Gastroesophageal sphincter (tissue), 4 donors: ENCODE measurements at regions not wholly inside any gene's neighbourhood (a gene's known extent, or its start where the extent isn't known, plus 50 kb on each side); places are given as distances from the start of the nearest gene placed in this dataset.

Source experiments
- ATAC-seq: fragments of 150-250 bp; one replicate; pipeline ENCODE4 v1.9.1; 2016; ENCODE audit warnings: mild to moderate bottlenecking, moderate library complexity
- H3K27ac ChIP-seq, 4 donors: fragments of 200-600 bp; sonication (generic) in 3 of 4; 1 replicate in 3 of 4; 2 replicates in 1 of 4; pipeline ENCODE4 v1.5.1; 2016 to 2019
- H3K27me3 ChIP-seq: fragments of 200-600 bp; sonication (generic); one replicate; pipeline ENCODE4 v1.5.1; 2019
- H3K36me3 ChIP-seq, 2 donors: fragments of 200-600 bp; sonication (generic); one replicate each; pipeline ENCODE4 v1.5.1; 2019; ENCODE audit warnings: control low read depth in 1 of 2
- H3K4me1 ChIP-seq, 3 donors: fragments of 200-600 bp; sonication (generic); 1 replicate in 2 of 3; 2 replicates in 1 of 3; pipeline ENCODE4 v1.5.1; 2016 to 2019; ENCODE audit warnings: control low read depth in 2 of 3
- H3K4me3 ChIP-seq, 2 donors: fragments of 200-600 bp; sonication (generic); one replicate each; pipeline ENCODE4 v1.5.1; 2019; ENCODE audit warnings: mild to moderate bottlenecking in 1 of 2, moderate library complexity in 1 of 2
- H3K9me3 ChIP-seq, 3 donors: fragments of 200-600 bp; sonication (generic); one replicate each; pipeline ENCODE4 v1.5.1; 2017 to 2019; ENCODE audit warnings: control low read depth in 2 of 3
- CTCF ChIP-seq, 4 experiments: fragments of 200-600 bp in 2 of 4; fragments of 450-650 bp in 2 of 4; sonication (generic) in 1 of 4; IDR thresholded peaks; one replicate each; pipeline ENCODE4 v1.5.1; 2017 to 2019; ENCODE audit warnings: antibody characterized with exemption in 4 of 4, mild to moderate bottlenecking in 2 of 4, moderate library complexity in 2 of 4
- EP300 ChIP-seq: sonication (generic); formaldehyde crosslinking; IDR thresholded peaks from one replicate; pipeline ENCODE4 v1.6.1; 2017; ENCODE audit warnings: antibody characterized with exemption, mild to moderate bottlenecking
- POLR2A ChIP-seq, 2 donors: fragments of 450-650 bp; IDR thresholded peaks; one replicate each; pipeline ENCODE4 v1.6.1; 2017; ENCODE audit warnings: antibody characterized with exemption in 2 of 2, mild to moderate bottlenecking in 2 of 2, moderate library complexity in 1 of 2
- POLR2AphosphoS5 ChIP-seq: sonication (generic); formaldehyde crosslinking; IDR thresholded peaks from one replicate; pipeline ENCODE4 v1.6.1; 2017; ENCODE audit warnings: antibody characterized with exemption
- WGBS, 2 donors: methylation state at CpG; one replicate each; pipeline ENCODE4 v1.1.5; 2018; ENCODE audit warnings: low coverage in 1 of 2; 5-methylcytosine and 5-hydroxymethylcytosine counted together

- no peak for ATAC-seq
- H3K4me3 ChIP-seq: no peak overlapping the region
- 70 to 100% methylated on average over 1 of the region's 1 CpG for WGBS, 2 donors
- H3K36me3 ChIP-seq: no peaks in the 10 kb centered on the region
- no peaks in the 10 kb centered on the region for H3K9me3 ChIP-seq
- no peak overlapping the region for H3K27ac ChIP-seq
- no peaks in the 10 kb centered on the region for H3K27me3 ChIP-seq
- H3K4me1 ChIP-seq: no peaks in the 10 kb centered on the region
- TF ChIP-seq CTCF (IDR thresholded peaks at IDR 0.05) (no peak), EP300 (no peak), POLR2A (IDR thresholded peaks at IDR 0.05) (no peak), POLR2AphosphoS5 (no peak)
Measured at GRCh38 chr5:143870362-143870761, 58.4 kb downstream of the HMHB1 start.

GRCh38 chr5:143870871-143871632 is 59.1 kb downstream of the HMHB1 start:
- Histone ChIP-seq H3K4me1 (no peaks in the 10 kb centered on the region), H3K9me3 (no peaks in the 10 kb centered on the region), H3K27ac (no peak overlapping the region), H3K27me3 (no peaks in the 10 kb centered on the region), H3K36me3 (no peaks in the 10 kb centered on the region), H3K4me3 (no peak overlapping the region)
- no peak for ATAC-seq
- no peak for TF ChIP-seq POLR2A (IDR thresholded peaks at IDR 0.05)
- no peak for TF ChIP-seq POLR2AphosphoS5
- no peak for TF ChIP-seq EP300
- WGBS, 2 donors: 86 to 89% methylated on average over 5 of the region's 5 CpGs

GRCh38 chr5:143871672-143872071 is 59.7 kb downstream of the HMHB1 start:
- Histone ChIP-seq H3K36me3 (no peaks in the 10 kb centered on the region), H3K4me3 (no peak overlapping the region), H3K4me1 (no peaks in the 10 kb centered on the region), H3K27ac (no peak overlapping the region), H3K27me3 (no peaks in the 10 kb centered on the region), H3K9me3 (no peaks in the 10 kb centered on the region)
- 79 to 89% methylated on average over 2 of the region's 2 CpGs for WGBS, 2 donors
- TF ChIP-seq EP300: no peak
- no peak for TF ChIP-seq POLR2AphosphoS5
- no peak for TF ChIP-seq POLR2A (IDR thresholded peaks at IDR 0.05)
- no peak for TF ChIP-seq CTCF (IDR thresholded peaks at IDR 0.05)
- ATAC-seq: no peak

GRCh38 chr5:143874312-143874711 is 62.4 kb downstream of the HMHB1 start:
- no peak for ATAC-seq

GRCh38 chr5:143877196-143877595 is 65.2 kb downstream of the HMHB1 start:
- H3K4me3 ChIP-seq: no peak overlapping the region
- TF ChIP-seq POLR2AphosphoS5 (no peak), EP300 (no peak), POLR2A (IDR thresholded peaks at IDR 0.05) (no peak), CTCF (IDR thresholded peaks at IDR 0.05) (no peak)
- ATAC-seq: no peak
- no peaks in the 10 kb centered on the region for H3K27me3 ChIP-seq
- WGBS, 2 donors: 82 to 95% methylated on average over 2 of the region's 2 CpGs
- H3K9me3 ChIP-seq: no peaks in the 10 kb centered on the region
- H3K27ac ChIP-seq: no peak overlapping the region
- H3K4me1 ChIP-seq: no peaks in the 10 kb centered on the region
- no peaks in the 10 kb centered on the region for H3K36me3 ChIP-seq

More at GRCh38 chr5:143874312-143874711, 62.4 kb downstream of the HMHB1 start:
- no peak for TF ChIP-seq CTCF (IDR thresholded peaks at IDR 0.05)
- no peak for TF ChIP-seq POLR2AphosphoS5
- TF ChIP-seq EP300: no peak
- no peak for TF ChIP-seq POLR2A (IDR thresholded peaks at IDR 0.05)
- H3K27ac ChIP-seq: no peak overlapping the region
- no peaks in the 10 kb centered on the region for H3K36me3 ChIP-seq
- WGBS, 2 donors: 36 to 49% methylated on average over 2 to 4 of the region's 4 CpGs
- no peak overlapping the region for H3K4me3 ChIP-seq
- no peaks in the 10 kb centered on the region for H3K9me3 ChIP-seq
- no peaks in the 10 kb centered on the region for H3K27me3 ChIP-seq
- no peaks in the 10 kb centered on the region for H3K4me1 ChIP-seq
